Kidney (tissue), 13 donors: ENCODE measurements at regions not wholly inside any gene's neighbourhood (a gene's known extent, or its start where the extent isn't known, plus 50 kb on each side); places are given as distances from the start of the nearest gene placed in this dataset.
A peak's percentile ranks its signal among the peaks of the same experiment; 100 is the strongest.
"Not testable (repeated sequence)": the region's sequence is repeated elsewhere in the genome, so short reads cannot be mapped to it uniquely, and the experiment has no call there.

ENCODE experiments used
- DNase-seq, 5 donors: peaks; one replicate each; pipeline ENCODE4 v3.0.0-alpha.2; 2013 to 2020
- FAIRE-seq: peaks from 2 replicates; lab custom pipeline; 2012; peaks lifted over from hg19 to GRCh38; lab: Jason Lieb, UNC
- H3K27ac ChIP-seq, 2 donors: one replicate each; pipeline ENCODE4 v1.7.0; 2013; ENCODE audit warnings: low read depth in 2 of 2, low read length in 2 of 2, inconsistent platforms in 1 of 2
- H3K27me3 ChIP-seq: one replicate; pipeline ENCODE4 v1.7.1; 2013; ENCODE audit warnings: low read length, inconsistent platforms; ENCODE audit not compliant: control insufficient read depth, insufficient read depth
- H3K36me3 ChIP-seq, 3 donors: one replicate each; pipeline versions ENCODE4 v1.7.0 to v1.7.1; 2013; ENCODE audit warnings: low read length in 3 of 3, control low read depth in 1 of 3, inconsistent platforms in 1 of 3; ENCODE audit not compliant: insufficient read depth in 3 of 3, control insufficient read depth in 2 of 3
- H3K4me1 ChIP-seq, 3 donors: one replicate each; pipeline versions ENCODE4 v1.7.0 to v1.7.1; 2013; ENCODE audit warnings: low read length in 3 of 3, inconsistent platforms in 1 of 3, low read depth in 1 of 3; ENCODE audit not compliant: control insufficient read depth in 2 of 3, insufficient read depth in 2 of 3
- H3K4me3 ChIP-seq, 3 donors: one replicate each; pipeline versions ENCODE4 v1.7.0 to v1.8.1; 2013; ENCODE audit warnings: low read length in 3 of 3, control low read depth in 1 of 3, inconsistent platforms in 1 of 3
- H3K9ac ChIP-seq, 3 donors: one replicate each; pipeline versions ENCODE4 v1.7.0 to v1.7.1; 2013; ENCODE audit warnings: low read length in 3 of 3, control low read depth in 1 of 3, inconsistent platforms in 1 of 3
- H3K9me3 ChIP-seq, 3 donors: one replicate each; pipeline versions ENCODE4 v1.7.0 to v1.7.1; 2013; ENCODE audit warnings: low read length in 3 of 3, control low read depth in 1 of 3, inconsistent platforms in 1 of 3; ENCODE audit not compliant: control insufficient read depth in 2 of 3, insufficient read depth in 1 of 3
- CTCF ChIP-seq: IDR thresholded peaks from 3 replicates; pipeline ENCODE4 v1.5.1; 2012; ENCODE audit warnings: mild to moderate bottlenecking, moderate library complexity, borderline replicate concordance; ENCODE audit not compliant: insufficient read depth; ENCODE audit errors: extremely low read depth
- intact Hi-C: fragments of 100-400 bp; cut with DNase I; formaldehyde crosslinking; loops from one replicate; pipeline ENCODE4 v1.11.1; 2022
- donor health status: control.
- donor health status: control.
- donor health status: control.
- donor health status: control.
- donor health status: control.
- donor health status: DM: yes; HTN: yes; CAD: no.
- donor health status: Normal renal cell carcinoma (clear cell type).

DNA sequence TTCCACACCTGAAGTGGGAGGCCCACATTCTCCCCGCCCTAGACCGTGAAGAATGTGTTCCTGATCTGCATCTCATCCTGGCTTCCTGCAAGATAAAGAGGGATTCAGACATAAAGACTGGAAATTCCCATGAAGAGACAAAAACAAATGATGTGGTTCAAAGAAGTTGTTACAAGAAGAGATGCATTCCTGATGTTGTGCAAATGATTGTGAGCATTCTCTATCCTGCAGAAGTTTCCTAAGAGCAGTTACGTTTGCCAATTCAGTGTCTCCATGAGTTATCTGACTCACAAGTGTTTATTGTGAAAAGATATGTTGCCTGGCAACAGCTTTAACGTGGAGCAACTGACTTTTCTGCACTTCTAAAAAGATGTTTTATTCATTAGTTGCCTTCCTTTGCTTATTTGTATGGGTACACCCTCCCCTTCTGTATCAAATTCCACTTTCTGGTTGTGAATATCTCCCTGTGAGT lies 107.8 kb downstream of the ZIC4 start:
- peak in 2 of 5 donors; percentile 8 to 36 for DNase-seq

DNA sequence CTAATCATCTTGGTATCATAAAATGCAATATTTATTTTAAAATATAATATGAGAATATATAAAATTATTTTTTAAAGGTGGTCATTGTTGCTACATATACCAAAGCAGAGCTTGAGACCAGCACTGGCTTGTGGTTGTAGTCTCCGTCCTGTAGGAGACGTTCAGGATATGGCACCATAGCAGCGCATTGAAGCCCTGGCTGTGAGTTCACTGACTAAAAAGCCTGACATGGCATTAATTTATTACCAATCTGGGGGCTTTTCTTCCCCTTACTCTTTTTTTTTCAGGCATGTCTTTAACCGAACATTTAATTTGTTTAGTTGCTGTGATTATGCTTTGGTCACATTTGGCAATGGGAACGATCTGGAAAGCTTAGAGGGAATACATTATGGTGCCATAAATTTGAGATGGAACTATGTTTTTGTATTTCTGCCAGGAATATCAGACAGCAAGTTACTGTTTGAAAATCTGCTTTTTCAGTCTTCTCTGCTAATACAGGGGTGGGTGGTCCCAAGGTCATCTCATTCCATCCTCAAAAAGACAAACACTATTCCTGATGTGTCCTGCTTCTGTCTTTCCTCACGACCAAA lies 108.5 kb downstream of the ZIC4 start:
- FAIRE-seq: no peak
- no peaks in the 10 kb centered on the region for H3K4me1 ChIP-seq
- no peak for DNase-seq
- intact Hi-C loops: no loop called here
- no peak overlapping the region for H3K4me3 ChIP-seq
- TF ChIP-seq CTCF: no peak
- H3K27me3 ChIP-seq: no peaks in the 10 kb centered on the region
- no peak overlapping the region for H3K27ac ChIP-seq
- H3K36me3 ChIP-seq: no peaks in the 10 kb centered on the region
- no peaks in the 10 kb centered on the region for H3K9me3 ChIP-seq
- no peak overlapping the region for H3K9ac ChIP-seq

More for the DNA sequence above, 107.8 kb downstream of the ZIC4 start:
- intact Hi-C loops: no loop called here
- no peak overlapping the region for H3K9ac ChIP-seq
- FAIRE-seq: no peak
- no peaks in the 10 kb centered on the region for H3K4me1 ChIP-seq
- H3K27ac ChIP-seq: no peak overlapping the region
- no peaks in the 10 kb centered on the region for H3K27me3 ChIP-seq
- no peak for TF ChIP-seq CTCF
- no peaks in the 10 kb centered on the region for H3K36me3 ChIP-seq
- H3K9me3 ChIP-seq: no peaks in the 10 kb centered on the region
- no peak overlapping the region for H3K4me3 ChIP-seq

DNA sequence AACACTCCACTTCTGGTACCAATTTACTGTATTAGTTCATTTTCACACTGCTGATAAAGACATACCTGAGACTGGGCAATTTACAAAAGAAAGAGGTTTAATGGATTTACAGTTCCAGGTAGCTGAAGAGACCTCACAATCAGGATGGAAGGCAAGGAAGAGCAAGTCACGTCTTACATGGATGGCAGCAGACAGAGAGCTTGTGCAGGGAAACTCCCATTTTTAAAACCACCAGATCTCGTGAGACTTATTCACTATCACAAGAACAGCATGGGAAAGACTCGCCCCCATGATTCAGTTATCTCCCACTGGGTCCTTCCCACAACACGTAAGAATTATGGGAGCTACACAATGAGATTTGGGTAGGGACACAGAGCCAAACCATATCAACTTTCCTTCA lies 119.0 kb downstream of the ZIC4 start:
- intact Hi-C loops, H3K27me3 ChIP-seq, H3K9me3 ChIP-seq, H3K9ac ChIP-seq, H3K27ac ChIP-seq, H3K4me3 ChIP-seq, H3K4me1 ChIP-seq, FAIRE-seq, H3K36me3 ChIP-seq, DNase-seq: not testable (repeated sequence)

DNA sequence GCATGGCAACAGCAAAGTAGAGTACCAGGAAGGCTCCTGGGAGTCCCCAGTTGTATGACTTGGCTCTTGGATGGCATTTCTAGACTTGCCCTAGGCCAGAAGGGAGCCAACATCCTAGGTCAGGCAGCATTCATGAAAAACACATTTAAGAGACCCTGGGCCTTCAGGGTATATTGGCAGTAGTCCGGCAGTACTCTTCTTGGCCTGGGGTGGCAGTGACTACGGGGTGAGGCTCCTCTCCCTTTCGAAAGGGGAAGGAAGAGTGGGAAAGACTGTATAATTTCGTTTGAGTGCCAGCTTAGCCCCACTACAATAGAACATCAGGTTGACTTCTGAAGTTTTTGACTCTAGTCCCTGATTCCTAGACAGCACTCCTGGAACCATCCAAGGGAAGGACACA lies 136.4 kb downstream of the ZIC4 start:
- no peak for DNase-seq
- no peak for FAIRE-seq
- no peaks in the 10 kb centered on the region for H3K4me1 ChIP-seq
- H3K27ac ChIP-seq: no peak overlapping the region
- H3K27me3 ChIP-seq: no peaks in the 10 kb centered on the region
- H3K36me3 ChIP-seq: no peaks in the 10 kb centered on the region
- intact Hi-C loops: no loop called here
- H3K9ac ChIP-seq: no peak overlapping the region
- H3K4me3 ChIP-seq: no peak overlapping the region
- H3K9me3 ChIP-seq: no peaks in the 10 kb centered on the region
- no peak for TF ChIP-seq CTCF
